Posterior cingulate gyrus (tissue), 11 donors: ENCODE measurements at regions not wholly inside any gene's neighbourhood (a gene's known extent, or its start where the extent isn't known, plus 50 kb on each side); places are given as distances from the start of the nearest gene placed in this dataset.
"Not testable (repeated sequence)": the region's sequence is repeated elsewhere in the genome, so short reads cannot be mapped to it uniquely, and the experiment has no call there.

Experiments used
- DNase-seq, 10 donors: peaks; one replicate each; pipeline versions ENCODE4 v3.0.0 to v3.0.0-alpha.2; 2020 to 2021; ENCODE audit warnings: mixed read lengths in 3 of 10
- intact Hi-C: fragments of 100-400 bp; cut with DNase I; formaldehyde crosslinking; loops from one replicate; pipeline ENCODE4 v1.15.1; 2023

DNA sequence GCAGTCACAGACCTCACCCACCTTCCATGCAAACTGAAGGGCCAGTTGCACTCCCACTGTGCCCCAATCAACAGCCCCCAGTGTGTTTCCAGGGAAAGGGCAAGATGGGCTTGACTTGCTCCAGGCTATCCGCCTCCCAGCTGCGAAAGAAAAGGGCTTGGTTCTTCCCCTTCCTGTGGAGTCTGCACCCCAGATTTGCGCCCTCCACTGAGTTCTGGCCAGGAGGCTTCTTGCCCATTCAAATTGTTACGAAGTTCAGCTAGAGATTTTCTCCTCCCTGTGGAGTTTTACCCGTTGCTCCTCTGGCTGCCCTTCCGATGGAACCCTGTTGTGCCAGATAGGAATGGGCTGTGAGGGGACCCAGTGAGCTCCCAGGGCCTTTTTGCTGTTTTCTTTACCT, 1096.9 kb upstream of the ALCAM start:
- intact Hi-C loops: no loop called here
- peak in 2 of 10 donors; percentile 40 to 53 for DNase-seq

DNA sequence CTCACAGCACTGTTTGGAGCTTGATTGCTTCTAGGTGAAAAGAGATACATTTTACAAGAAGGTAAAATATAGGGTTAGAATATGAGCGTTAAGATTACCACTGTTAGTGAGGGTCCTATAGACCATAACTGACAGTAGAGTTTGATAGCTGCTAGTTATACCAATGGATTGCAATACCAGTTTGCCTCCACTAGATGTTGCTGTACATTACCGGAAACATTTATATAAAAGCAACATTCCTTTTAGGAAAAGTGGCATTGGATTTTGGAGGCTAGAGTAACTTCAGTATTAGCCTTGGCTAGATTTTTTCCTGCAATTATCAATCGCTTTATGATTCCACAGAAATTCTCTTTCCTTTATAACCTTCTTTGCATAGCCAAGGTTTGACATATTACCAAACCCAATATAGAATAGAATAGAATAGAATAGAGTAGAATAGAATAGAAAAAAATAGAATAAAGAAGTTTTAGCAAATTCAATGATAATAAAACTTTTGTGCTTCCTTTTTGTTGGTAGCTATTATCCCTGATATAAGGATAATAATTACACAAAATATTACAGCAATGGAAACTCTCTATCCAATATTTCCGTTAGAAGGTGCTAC, 1093.6 kb upstream of the ALCAM start:
- no peak for DNase-seq

DNA sequence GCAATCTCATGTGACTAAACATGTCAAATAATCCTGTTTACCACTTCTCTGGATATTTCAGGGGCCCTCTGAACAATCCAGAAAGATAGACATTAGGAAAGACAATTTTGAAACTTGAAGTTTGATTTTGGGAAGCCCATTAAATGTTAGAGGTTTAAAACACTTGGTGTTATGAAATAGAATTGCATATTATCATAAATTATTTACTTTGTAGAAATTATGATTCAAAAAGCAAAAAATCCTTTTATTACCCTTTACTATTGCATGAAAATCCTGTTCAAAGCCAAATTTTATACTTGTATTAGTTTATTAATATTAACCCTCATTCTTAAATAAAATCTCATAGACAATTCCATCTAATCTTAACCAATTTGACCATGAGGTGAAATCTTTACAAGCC, 1091.5 kb upstream of the ALCAM start:
- intact Hi-C loops: no loop called here
- no peak for DNase-seq

More for the DNA sequence above, 1093.6 kb upstream of the ALCAM start:
- intact Hi-C loops: loop anchor here (2.0 kb wide), 1 partner anchor 188 kb away; no protein-coding TSS in a partner anchor

DNA sequence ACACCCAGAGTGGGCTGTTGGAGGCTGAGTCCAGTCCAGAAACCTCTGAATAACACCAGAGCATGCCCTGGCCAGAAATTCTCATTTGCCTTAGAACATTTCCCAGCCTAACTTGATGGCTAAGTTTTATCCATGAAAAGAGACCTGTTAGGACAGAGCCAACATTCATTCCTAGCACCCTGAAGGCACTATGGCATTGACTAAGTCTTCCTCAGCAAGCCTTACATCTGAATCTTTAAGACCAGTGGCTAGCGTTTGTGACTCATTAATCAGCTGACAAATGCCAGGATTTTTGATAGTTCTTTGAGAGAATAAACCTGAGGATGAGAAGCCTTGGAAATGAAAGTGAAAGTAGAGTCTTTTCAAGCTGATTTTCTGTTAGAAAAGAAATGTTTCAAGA, 1087.1 kb upstream of the ALCAM start:
- intact Hi-C loops: no loop called here
- DNase-seq: no peak

DNA sequence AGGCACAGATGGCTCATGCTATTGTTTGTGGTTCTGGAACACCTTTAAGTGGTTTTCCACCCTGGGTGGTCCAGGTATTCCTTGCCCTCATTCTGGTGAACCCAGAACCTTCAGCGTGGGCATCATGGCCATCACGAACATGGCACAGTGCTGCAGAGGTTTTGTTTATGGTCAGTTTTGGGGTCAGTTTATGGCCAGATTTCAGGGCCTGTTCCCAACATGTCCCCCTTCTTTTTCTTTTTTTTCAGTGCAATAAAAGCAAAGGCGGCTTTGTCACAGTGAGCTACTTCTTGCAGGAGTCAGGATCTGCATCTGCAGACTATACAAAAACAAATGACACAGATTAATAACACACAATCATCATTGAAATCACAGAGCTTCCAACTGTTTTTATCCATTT, 1085.0 kb upstream of the ALCAM start:
- intact Hi-C loops: no loop called here
- no peak for DNase-seq

DNA sequence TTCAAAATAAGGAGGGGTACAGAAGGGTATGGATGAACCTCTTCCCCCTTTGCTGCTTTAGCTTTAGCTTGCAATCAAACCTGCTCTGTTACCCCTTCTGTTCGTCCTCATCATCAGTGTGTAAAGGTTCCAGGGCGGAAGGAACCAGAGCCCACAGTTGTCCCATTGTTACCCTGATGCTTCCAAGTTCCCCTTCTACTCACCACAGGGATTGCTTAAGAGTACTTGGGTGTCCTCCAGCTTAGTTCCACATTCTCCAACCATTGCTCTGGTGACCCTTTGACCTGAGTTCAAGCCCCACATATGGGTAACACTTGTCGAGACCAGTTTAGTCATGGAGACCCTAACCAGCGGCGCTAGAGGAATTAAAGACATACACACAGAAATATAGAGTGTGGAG, 1080.1 kb upstream of the ALCAM start:
- DNase-seq: no peak
- intact Hi-C loops: no loop called here

DNA sequence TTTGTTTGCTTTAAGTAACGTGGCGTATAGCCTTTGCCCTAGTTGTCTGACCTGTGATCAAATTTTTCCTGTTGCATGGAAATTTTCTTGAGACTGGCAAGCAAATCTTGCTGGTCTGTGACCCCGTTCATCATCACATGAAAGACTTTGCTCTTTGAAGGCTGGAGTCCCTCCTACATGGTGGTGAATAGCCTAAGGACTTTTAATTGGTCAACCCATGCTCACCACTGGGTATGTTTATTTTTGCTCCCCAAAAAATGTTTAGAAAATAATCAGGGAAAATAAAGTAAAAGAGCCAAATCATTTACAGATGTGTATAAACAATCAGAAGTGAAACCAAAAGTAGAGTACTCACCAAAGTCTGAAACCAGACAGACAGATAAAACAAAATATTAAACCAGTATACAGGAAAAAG, 1075.3 kb upstream of the ALCAM start:
- no peak for DNase-seq
- intact Hi-C loops: no loop called here

DNA sequence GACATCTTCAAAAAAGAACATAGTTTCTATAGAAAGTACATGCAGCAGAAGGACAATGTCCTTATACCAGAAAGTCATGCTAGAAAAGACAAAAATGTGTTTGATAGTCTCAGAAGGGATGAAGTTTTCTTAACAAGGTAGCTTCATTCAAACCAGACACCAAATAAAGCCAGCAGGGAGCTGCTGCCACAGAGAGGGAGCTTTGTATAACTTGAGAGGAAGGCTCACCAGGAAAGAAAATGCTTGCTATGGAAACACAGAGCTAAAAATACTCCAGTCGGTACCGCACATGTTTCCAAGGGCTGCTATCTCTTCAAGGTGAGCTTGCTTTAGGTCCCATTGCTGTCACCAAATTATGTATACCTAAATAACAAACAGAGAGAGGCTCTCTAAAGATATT, 1074.8 kb upstream of the ALCAM start:
- intact Hi-C loops: no loop called here
- DNase-seq: no peak

DNA sequence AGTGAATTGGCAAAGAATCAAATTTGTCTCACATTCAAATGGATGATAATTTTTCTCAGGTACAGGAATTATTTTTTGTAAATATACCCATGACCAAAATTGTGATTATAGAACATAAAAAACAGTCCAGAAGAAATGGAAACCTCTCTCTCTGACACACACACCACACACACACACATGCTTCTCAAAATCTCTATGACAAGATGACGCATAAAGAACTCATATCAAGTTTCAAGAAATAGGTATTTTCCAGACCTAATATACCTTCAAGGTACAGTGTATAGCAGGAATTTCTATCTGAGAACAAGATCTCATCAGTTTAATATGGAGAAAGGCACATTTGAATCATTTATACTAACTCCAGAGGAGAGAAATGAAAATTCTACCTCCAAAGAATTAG, 1069.1 kb upstream of the ALCAM start:
- intact Hi-C loops: no loop called here
- DNase-seq: no peak

DNA sequence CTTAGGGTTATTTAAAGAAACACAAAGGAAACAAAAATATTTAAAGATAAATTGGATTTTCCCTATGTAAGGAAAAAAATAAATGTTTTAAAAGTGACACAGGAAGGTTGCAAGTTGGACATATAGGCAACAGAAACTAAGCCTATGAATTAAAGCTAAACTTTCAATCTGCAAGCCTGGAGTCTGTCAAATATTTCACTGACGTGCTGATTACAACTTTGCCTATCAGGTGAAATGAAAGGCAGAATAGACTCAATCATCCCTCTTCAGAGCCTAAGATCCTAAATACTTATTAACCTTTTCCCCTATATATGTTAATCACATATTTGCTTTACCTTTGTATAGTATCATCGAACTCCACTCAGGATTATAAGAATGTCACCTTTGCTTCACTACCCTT, 1068.0 kb upstream of the ALCAM start:
- intact Hi-C loops: no loop called here
- no peak for DNase-seq

DNA sequence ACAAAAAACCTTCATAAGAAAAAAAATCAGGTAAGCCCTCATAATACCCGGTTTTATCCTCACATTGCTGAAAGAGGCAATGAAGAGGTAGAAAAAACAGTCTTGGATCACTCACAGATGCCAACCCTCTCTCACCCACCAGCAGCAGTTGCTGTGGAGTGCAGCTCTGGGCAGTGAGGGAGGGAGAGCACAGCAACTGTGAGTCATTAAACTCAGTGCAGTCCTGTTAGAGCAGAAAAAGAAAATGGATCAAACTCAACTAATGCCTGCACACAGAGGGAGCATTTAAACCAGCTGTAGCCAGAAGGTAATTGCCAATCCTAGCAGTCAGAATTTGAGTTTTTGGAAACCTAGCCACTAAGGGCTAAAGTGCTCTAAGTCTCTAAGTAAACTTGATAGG, 1050.6 kb upstream of the ALCAM start:
- intact Hi-C loops: no loop called here
- no peak for DNase-seq

DNA sequence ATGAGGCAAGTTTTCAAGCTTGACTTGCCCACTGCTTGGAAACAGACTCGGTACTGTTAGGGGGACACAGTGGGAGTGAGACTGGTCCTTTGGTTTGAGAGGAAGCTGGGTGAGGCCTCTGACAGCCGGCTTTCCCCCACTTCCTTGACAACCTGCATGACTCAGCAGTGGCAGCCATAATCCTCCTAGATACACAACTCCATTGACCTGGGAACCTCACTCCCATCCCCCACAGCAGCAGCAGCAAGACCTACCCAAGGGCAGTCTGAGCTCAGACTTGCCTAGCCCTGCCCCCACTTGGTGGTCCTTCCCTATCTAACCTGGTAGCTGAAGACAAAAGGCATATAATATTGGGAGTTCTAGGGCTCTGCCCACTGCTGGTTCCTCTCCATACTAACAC, 1043.5 kb upstream of the ALCAM start:
- no peak for DNase-seq

DNA sequence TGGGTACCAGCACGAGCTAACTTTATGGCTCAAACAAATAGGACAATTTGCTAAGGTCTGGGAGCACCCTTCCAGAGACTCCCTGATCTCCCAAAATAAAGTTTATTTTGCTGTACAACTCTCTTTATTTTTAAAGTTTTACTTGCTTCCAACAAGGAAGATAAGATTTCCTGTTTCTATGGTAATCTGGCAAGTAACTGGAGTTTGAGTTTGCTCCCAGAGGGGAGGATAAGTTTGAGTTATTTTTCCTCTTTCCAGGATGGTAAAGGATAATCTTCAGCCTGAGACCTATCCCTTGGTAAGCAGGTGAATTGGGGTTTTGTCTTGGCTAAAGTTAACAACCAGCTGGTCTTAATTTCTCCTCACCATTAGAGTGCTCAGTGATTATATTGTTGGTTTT, 1019.4 kb upstream of the ALCAM start:
- DNase-seq: no peak
- intact Hi-C loops: no loop called here

More for the DNA sequence above, 1043.5 kb upstream of the ALCAM start:
- intact Hi-C loops: no loop called here

DNA sequence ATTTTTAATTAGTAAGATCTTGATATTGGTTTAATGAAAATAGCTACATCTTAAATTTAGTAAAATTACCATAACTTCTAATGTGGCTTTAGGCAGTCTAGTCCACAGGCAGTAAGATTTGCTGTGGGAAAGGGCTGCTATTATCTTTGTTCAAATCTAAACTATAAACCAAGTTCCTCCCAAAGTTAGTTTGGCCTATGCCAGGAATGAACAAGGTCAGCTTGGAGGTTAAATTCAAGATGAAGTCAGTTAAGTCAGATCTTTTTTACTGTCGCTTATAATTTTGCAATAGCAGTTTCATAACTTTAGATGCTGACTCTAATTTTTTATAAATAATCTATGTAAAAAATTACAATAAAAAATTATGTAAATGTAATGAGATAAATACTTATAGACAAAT, 1016.9 kb upstream of the ALCAM start:
- DNase-seq: no peak
- intact Hi-C loops: no loop called here

DNA sequence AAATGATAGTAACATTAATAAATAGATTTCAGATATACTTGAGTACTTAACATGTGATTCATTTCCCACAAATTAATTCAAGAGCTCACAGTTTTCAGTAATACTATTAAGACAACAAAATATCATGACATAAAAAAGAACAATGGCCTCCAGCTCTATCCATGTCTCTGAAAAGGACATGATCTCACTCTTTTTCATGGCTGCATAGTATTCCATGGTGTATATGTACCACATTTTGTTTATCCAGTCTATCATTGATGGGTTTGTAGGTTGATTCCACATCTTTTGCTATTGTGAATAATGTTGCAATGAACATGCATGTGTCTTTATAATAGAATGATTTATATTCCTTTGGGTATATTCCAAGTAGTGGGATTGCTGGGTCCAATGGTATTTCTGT, 1012.8 kb upstream of the ALCAM start:
- intact Hi-C loops: no loop called here
- no peak for DNase-seq

DNA sequence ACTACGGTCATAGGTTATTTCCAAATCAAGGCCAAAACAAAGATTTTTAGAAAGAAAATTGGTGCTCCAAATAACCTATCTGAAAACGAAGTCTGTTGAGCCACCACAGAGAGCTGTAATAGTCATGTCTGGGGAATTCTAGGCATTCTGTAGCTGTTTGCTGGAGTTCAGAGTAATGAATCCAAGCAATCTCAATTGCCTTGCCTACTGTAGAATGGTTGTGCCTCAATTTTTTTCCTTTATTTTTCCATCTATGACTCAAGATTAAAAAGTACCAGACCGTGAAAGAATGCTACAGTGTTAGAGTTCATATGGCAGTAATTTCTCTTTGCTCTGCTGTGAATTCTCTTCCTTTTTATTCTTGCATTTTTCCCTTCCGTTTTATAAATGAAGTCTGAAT, 1007.2 kb upstream of the ALCAM start:
- DNase-seq: no peak
- intact Hi-C loops: no loop called here

DNA sequence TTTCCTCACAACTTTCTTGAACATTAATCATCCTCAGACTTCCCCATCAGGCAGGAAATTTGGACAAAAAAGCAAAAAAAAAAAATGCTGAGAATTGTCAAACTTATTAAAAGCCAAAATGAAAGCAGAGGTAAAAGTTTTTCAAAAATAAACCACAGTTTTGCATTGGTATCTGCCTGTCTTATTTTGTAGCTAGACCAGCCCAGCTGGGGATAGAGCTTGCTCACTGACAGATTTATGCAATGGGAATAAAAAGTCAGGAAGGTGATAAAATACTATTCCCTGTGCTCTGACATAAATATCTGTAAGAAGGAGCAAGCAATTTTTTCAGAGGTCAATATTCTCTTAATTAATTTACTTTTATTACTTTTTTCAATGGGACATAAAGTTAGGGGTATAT, 1006.7 kb upstream of the ALCAM start:
- intact Hi-C loops: no loop called here
- no peak for DNase-seq

DNA sequence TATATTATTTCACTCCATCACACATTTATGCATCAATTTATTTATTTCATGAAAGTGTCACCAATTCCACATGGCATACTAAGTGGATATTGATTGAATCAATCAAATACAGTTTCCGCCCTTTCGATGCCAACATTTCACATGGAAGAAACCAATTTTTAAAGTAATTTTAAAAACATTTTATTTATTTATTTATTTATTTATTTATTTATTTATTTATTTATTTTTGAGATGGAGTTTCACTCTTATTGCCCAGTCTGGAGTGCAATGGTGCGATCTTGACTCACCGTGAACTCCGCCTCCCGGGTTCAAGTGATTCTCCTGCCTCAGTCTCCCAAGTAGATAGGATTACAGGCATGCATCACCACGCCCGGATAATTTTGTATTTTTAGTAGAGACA, 1005.0 kb upstream of the ALCAM start:
- DNase-seq, intact Hi-C loops: not testable (repeated sequence)

DNA sequence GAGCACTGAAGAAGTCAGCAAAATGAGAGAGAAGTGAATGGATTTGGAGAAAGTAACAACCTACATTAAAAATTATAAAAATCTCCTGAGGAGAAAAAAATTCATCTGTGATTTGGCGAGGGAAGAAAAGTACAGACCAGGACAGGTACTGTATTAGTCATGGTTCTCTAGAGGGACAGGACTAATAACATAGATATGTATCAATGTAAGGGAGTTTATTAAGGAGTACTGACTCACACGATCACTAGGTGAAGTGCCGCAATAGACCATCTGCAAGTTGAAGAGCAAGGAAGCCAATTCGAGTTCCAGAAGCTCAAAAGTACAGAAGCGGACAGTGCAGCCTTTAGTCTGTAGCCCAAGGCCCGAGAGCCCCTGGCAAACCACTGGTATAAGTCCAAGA, 1004.4 kb upstream of the ALCAM start:
- intact Hi-C loops: no loop called here
- peak in 1 of 10 donors; percentile 40 for DNase-seq

DNA sequence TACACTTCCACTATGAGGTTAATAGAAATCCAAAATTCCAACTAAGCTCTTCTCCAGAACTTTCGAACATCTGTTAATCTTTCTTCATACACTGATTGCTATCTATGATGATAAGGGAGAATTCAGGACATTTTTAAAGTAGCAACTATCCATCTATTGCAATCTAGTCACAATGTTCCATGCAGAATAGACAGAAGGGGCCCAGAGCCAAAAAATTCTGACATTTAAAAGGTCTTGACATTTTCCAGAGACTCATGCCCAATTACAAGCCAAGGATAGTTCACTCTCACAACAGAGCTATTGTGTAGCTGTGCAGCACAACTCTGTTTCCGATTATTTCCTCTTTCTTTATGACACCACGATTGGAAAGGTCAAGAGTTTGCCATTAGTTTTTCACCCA, 999.7 kb upstream of the ALCAM start:
- no peak for DNase-seq
- intact Hi-C loops: no loop called here

DNA sequence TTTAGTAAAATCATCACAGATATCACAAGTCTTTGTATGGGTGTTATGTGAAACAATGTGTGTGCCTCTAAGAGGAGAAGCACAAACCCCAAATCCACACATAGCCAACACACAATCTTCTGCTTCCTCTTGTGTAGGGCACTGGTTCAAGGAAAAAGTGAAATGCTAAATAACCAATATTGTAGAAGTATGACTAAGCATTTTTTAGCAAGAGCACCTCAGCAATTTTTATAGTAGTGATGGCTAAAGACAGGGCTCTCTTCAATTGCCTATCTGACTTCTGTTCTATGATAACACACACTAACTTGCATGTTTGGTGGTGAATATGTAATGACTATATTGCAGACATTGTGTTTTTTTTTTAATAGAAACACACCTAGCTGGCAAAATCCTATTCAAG, 997.9 kb upstream of the ALCAM start:
- DNase-seq: no peak
- intact Hi-C loops: no loop called here

DNA sequence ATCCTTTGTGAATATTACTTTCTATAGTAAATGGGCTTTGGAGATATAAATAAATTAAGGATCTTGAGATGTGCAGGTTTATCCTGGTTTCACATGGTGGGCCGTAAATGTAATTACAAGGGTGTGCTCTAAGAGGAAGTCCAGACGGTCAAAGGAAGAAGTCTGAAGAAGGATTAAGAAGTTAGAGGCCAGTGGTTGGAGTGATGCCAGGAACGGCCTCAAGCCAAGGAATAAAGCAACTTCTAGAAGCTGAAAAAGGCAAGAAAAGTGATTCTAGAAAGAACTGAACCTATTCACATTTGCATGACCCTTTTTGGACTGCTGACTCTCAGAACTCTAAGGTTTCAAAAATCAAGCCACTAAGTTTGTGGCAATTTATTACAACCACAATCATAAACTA, 981.3 kb upstream of the ALCAM start:
- peak in 1 of 10 donors; percentile 15 for DNase-seq
- intact Hi-C loops: no loop called here

DNA sequence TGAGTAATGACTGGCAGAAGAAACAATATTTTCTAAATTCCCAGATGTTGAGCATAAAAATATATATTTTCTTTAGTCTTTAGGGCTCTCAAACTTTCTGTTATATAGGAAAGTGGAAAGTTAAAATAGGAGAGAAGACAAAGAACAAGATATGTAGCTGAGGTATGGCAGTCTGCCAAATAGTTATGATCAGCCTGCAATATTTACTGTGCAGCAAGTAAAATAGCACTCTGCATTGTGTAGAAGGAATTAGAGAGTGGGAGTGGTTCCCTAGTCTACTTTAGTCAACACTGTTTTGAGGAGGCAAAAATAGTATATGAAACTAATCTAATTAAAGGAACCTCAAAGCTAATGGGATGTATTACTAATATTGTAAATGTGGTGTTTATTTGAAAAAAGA, 978.1 kb upstream of the ALCAM start:
- no peak for DNase-seq
- intact Hi-C loops: no loop called here
